ENCODE measurements at regions not wholly inside any gene's neighbourhood (a gene's known extent, or its start where the extent isn't known, plus 50 kb on each side); places are given as distances from the start of the nearest gene placed in this dataset.

DNA sequence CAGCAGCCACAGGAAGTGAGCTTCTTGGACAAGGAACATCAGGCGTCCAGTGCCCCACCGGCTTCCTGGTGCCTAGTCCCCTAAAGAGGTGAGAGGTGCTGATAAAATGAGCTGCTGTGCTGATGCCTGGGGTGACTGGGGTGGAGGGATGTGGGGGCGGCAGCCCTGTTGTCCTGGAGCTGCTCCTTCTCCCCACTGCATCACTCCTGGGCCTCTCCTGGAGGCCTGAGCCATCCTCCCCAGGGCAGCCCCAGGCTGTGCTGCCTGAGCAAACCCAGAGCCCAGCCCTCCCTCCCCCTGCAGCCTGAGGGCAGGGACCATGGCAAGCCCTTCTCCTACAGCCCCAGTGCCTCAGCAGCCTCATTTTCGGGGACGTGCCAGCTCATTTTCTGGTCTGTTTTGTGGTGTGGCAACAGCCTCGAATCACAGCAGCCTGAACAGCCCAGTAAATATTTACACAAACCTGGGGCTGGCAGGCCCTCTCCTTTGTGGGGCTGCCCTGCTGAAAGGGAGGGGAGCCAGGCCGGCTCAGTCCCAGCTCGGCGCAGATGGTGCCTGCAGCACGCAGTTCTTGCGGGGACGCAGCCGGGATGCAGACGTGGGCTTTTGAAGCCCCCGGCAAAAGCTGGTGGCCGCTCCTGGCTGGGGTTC lies 259.9 kb downstream of the DLL1 start:
- Histone ChIP-seq H3K27me3 (no peaks in the 10 kb centered on the region), H3K9me3 (no peaks in the 10 kb centered on the region), H3K36me3 (no peaks in the 10 kb centered on the region), H3K27ac (no peak overlapping the region), H3K4me3 (no peak overlapping the region), H3K4me1 (no peaks in the 10 kb centered on the region)
- no peak for TF ChIP-seq POLR2A (IDR thresholded peaks at IDR 0.05)
- TF ChIP-seq, protein P1, sequence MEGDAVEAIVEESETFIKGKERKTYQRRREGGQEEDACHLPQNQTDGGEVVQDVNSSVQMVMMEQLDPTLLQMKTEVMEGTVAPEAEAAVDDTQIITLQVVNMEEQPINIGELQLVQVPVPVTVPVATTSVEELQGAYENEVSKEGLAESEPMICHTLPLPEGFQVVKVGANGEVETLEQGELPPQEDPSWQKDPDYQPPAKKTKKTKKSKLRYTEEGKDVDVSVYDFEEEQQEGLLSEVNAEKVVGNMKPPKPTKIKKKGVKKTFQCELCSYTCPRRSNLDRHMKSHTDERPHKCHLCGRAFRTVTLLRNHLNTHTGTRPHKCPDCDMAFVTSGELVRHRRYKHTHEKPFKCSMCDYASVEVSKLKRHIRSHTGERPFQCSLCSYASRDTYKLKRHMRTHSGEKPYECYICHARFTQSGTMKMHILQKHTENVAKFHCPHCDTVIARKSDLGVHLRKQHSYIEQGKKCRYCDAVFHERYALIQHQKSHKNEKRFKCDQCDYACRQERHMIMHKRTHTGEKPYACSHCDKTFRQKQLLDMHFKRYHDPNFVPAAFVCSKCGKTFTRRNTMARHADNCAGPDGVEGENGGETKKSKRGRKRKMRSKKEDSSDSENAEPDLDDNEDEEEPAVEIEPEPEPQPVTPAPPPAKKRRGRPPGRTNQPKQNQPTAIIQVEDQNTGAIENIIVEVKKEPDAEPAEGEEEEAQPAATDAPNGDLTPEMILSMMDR (IDR thresholded peaks at IDR 0.05) = no peak
- intact Hi-C loops (cut with DNase I; ENCODE audit: low total_unique reads) = no loop called here
- DNase-seq = peak in 1 of 2 donors; percentile 11

DNA sequence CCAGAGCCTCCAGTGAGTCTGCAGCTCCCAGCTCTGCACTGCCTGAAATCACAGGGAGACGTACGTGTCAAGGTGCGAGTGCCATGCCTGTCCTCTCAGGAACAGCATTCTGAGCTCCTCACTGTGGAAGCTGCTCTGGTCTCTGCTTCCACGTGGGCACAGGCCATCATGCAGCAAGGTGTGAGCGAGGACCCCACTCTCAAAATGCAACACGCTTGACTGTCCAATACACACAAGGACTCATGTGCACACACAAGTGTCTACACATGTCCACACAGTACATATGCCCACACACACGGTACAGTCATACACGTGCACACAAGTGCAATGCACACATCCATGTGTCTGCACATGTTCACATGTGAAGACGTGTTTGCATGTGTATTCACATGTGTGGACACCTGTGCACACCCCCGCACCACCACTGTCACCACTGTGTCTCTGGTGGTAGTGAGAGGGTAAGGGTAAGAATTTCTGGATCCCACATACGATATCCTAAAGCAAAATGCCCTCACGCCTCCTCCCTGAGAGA lies 260.5 kb downstream of the DLL1 start:
- Histone ChIP-seq H3K9me3 (no peaks in the 10 kb centered on the region), H3K4me3 (no peak overlapping the region), H3K36me3 (no peaks in the 10 kb centered on the region), H3K4me1 (no peaks in the 10 kb centered on the region), H3K27ac (no peak overlapping the region), H3K27me3 (no peaks in the 10 kb centered on the region)
- intact Hi-C loops (cut with DNase I; ENCODE audit: low total_unique reads) = no loop called here
- peak; percentile 5 to 8 for DNase-seq
- TF ChIP-seq, protein P1 (IDR thresholded peaks at IDR 0.05) = no peak
- TF ChIP-seq POLR2A (IDR thresholded peaks at IDR 0.05) = no peak

DNA sequence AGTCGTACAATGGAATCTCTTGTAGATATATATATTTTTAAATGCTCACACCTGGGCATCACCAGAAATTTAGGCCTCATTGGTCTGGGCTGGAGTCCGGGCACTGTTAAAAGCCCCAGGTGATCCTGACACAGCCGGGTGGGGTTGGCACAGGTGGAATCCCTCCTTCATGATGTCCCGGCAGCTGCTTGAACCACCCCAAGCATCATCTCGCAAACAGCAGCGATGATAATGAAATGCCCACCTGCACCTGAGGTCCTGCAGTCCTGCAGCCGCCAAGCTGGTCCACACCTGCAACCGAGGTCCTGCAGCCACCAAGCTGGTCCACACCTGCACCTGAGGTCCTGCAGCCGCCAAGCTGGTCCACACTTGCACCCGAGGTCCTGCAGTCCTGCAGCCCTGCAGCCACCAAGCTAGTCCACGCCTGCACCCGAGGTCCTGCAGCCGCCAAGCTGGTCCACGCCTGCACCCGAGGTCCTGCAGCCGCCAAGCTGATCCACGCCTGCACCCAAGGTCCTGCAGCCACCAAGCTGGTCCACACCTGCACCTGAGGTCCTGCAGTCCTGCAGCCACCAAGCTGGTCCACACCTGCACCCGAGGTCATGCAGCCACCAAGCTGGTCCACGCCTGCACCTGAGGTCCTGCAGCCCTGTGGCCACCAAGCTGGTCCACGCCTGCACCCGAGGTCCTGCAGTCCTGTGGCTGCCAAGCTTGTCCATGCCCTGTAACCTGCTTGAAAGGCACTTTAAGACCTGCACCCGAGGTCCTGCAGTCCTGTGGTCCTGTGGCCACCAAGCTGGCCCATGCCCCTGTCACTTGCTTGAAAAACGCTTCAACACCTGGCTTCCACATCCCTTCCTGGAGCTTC lies 261.2 kb downstream of the DLL1 start:
- peak in 1 of 2 donors; percentile 2 for DNase-seq
- intact Hi-C loops (cut with DNase I; ENCODE audit: low total_unique reads) = no loop called here

DNA sequence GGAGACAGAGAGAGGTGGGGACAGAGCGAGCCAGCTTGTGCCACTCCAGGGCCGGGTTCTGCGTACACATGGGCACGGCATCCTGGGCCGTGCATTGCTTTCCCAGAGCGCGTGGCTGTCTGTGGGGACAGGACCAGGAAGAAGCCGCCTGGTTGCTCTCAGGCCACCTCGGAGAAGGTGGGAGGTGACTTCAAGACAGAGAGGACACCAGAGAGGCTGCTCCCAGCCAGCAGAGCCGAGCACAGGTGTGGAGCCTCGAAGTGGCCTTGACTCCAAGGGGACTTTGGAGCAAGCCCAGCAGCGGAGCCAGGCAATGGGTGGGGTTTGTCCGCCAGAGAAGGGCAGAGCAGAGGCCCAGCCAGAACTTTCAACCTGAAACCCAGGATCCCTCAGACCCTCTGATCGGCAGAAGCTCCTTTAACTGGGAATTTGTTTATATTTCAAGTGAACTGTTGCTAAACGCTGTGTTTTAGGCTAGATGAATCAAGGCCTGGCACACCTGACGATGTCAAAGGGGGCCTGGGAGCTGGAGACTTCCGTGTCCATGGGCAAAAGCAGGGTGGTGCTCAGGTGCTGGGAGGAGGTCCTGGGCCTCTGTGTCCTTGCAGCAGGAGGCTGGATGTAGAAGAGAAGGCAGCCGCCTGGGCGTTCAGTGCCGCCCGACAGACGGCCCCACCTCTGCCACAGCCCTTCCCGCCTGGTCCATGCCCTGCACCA lies 262.1 kb downstream of the DLL1 start:
- no peaks in the 10 kb centered on the region for H3K4me1 ChIP-seq
- TF ChIP-seq POLR2A (IDR thresholded peaks at IDR 0.05) = no peak
- TF ChIP-seq, protein P1 (IDR thresholded peaks at IDR 0.05) = no peak
- H3K4me3 ChIP-seq = no peak overlapping the region
- no peaks in the 10 kb centered on the region for H3K9me3 ChIP-seq
- H3K27me3 ChIP-seq = no peaks in the 10 kb centered on the region
- H3K36me3 ChIP-seq = no peaks in the 10 kb centered on the region
- intact Hi-C loops (cut with DNase I; ENCODE audit: low total_unique reads) = no loop called here
- DNase-seq = peak in 1 of 2 donors; percentile 7
- no peak overlapping the region for H3K27ac ChIP-seq

More for the DNA sequence above, 261.2 kb downstream of the DLL1 start:
- Histone ChIP-seq H3K36me3 (no peaks in the 10 kb centered on the region), H3K4me3 (no peak overlapping the region), H3K27me3 (no peaks in the 10 kb centered on the region), H3K27ac (no peak overlapping the region), H3K9me3 (no peaks in the 10 kb centered on the region), H3K4me1 (no peaks in the 10 kb centered on the region)
- TF ChIP-seq, protein P1 (IDR thresholded peaks at IDR 0.05) = no peak
- TF ChIP-seq POLR2A (IDR thresholded peaks at IDR 0.05) = no peak
